ENCODE measurements at regions not wholly inside any gene's neighbourhood (a gene's known extent, or its start where the extent isn't known, plus 50 kb on each side); places are given as distances from the start of the nearest gene placed in this dataset.

DNA sequence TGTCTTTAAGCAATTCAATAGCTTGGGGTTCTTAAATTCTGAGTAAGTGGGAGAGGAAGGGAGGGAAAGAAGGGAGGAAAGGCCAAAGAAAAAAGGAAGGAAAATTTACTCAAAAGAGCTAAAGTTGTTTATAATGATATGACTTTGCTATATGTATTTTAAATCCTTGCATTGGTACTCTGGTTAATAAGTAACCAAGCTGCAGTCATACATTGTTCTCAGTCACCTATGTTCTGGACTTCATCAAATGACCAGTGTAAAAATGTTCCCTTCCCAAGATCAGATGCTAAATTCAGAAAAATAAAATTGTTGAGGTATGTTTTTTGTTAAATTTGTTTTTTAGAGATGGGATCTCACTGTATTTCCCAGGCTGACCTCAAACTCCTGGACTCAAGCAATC, 259.9 kb upstream of the CPNE8 start:
- Mint-ChIP-seq H3K36me3 (ENCODE audit: low read depth) (no peaks in the 10 kb centered on the region), H3K27me3 (no peaks in the 10 kb centered on the region), H3K27ac (no peak overlapping the region), H3K4me1 (ENCODE audit: low read depth) (no peaks in the 10 kb centered on the region), H3K9me3 (peaks cover 5% of the 10 kb centered on the region), H3K4me3 (no peak overlapping the region)
- intact Hi-C loops (cut with micrococcal nuclease), result no loop called here

- H3K4me3 Mint-ChIP-seq, result no peak overlapping the region
- no peak overlapping the region for H3K27ac Mint-ChIP-seq
- peaks cover 14% of the 10 kb centered on the region for H3K9me3 Mint-ChIP-seq
- H3K27me3 Mint-ChIP-seq, result no peaks in the 10 kb centered on the region
- no peaks in the 10 kb centered on the region for H3K36me3 Mint-ChIP-seq (ENCODE audit: low read depth)
- intact Hi-C loops (cut with micrococcal nuclease), result no loop called here
- H3K4me1 Mint-ChIP-seq (ENCODE audit: low read depth), result no peaks in the 10 kb centered on the region
These were observed 256.2 kb upstream of the CPNE8 start for GRCh38 chr12:39161465-39162085.

DNA sequence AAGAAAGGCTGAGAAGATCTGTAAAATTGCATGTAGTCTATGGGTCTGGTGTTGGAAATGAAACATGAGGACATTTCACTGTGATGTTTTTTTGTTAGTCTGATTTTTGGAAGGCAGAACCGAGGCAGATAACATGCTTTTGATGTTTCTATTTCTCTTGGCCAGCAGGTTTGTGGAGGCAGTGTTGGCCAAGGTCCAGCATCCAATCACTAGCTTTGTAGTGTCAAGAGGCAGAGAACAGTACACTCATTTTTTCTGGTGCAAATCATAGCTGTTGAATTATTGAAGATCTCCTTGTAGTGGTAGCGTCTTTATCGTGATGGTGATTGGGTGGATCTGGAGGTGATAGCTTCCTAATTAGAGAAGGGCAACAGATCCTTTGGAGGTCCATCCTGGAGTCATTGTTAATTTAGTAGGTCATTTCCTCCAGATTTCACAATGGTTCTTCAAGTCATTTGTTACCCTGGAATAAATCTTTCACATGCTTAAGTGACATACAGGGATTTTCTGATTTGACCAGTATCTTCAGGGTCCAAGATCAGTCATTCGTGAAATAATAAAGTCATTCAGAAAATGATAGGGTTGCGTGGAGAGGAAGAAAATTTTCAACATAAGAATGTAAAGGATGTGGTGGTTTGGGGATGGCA, 252.4 kb upstream of the CPNE8 start:
- Mint-ChIP-seq H3K9me3 (peaks cover 28% of the 10 kb centered on the region), H3K27ac (no peak overlapping the region), H3K4me1 (ENCODE audit: low read depth) (no peaks in the 10 kb centered on the region), H3K27me3 (no peaks in the 10 kb centered on the region), H3K4me3 (no peak overlapping the region), H3K36me3 (ENCODE audit: low read depth) (no peaks in the 10 kb centered on the region)
- intact Hi-C loops (cut with micrococcal nuclease), result no loop called here

GRCh38 chr12:39145175-39145999, 240.0 kb upstream of the CPNE8 start:
- H3K4me3 Mint-ChIP-seq, result no peak overlapping the region
- H3K4me1 Mint-ChIP-seq (ENCODE audit: low read depth), result no peaks in the 10 kb centered on the region
- H3K27ac Mint-ChIP-seq, result no peak overlapping the region
- intact Hi-C loops (cut with micrococcal nuclease), result no loop called here
- no peaks in the 10 kb centered on the region for H3K36me3 Mint-ChIP-seq (ENCODE audit: low read depth)
- peaks cover 44% of the 10 kb centered on the region for H3K27me3 Mint-ChIP-seq
- H3K9me3 Mint-ChIP-seq, result peaks cover 17% of the 10 kb centered on the region

DNA sequence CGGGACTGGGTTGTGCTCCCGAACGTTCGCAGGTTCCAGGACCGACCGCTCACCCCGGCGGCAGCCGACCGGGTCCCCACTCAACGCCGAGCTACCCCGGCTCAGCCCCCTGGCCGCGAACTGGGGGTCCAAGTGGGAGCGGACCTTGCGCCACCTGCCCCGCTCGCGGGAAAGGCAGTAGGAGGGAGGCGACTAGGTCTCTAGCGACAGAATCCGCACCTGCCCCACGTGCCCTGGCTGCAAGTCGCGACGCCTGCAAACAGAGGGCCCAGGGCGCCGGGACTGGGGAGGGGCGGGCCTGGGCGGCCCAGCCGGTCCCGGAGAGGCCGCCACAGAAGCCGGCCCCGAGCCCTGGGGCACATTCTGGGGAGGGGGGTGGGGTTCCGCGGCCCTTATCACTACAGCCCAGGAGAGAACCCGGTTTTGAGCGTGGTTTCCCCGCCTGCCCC, 239.2 kb upstream of the CPNE8 start:
- intact Hi-C loops (cut with micrococcal nuclease), result no loop called here
- H3K4me1 Mint-ChIP-seq (ENCODE audit: low read depth), result no peaks in the 10 kb centered on the region
- H3K27me3 Mint-ChIP-seq, result peaks cover 44% of the 10 kb centered on the region

DNA sequence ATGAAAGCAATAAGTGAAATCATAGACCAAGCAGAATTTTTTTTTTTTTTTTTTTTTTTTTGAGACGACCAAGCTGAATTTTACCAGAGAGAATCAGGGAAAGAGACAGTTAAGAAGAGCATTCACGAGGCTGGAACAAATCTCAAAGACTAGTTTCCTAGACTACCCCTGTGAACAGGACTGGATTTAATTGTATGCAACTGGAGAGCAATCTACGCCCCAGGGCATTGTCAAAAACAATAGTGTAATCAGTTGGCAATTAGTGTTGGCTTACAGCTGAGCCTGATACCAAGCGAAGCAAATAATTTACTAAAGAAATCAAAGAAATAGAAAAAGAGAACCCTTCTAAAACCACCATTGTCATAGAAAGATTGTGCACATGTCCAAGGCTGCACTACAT, 232.9 kb upstream of the CPNE8 start:
- intact Hi-C loops (cut with micrococcal nuclease), result no loop called here
- H3K27ac Mint-ChIP-seq, result no peak overlapping the region
- H3K4me3 Mint-ChIP-seq, result no peak overlapping the region
- H3K27me3 Mint-ChIP-seq, result peaks cover 9% of the 10 kb centered on the region
- H3K36me3 Mint-ChIP-seq (ENCODE audit: low read depth), result no peaks in the 10 kb centered on the region
- no peaks in the 10 kb centered on the region for H3K4me1 Mint-ChIP-seq (ENCODE audit: low read depth)
- no peaks in the 10 kb centered on the region for H3K9me3 Mint-ChIP-seq

More for the DNA sequence above, 239.2 kb upstream of the CPNE8 start:
- Mint-ChIP-seq H3K27ac (no peak overlapping the region), H3K36me3 (ENCODE audit: low read depth) (no peaks in the 10 kb centered on the region), H3K9me3 (peaks cover 10% of the 10 kb centered on the region), H3K4me3 (no peak overlapping the region)

DNA sequence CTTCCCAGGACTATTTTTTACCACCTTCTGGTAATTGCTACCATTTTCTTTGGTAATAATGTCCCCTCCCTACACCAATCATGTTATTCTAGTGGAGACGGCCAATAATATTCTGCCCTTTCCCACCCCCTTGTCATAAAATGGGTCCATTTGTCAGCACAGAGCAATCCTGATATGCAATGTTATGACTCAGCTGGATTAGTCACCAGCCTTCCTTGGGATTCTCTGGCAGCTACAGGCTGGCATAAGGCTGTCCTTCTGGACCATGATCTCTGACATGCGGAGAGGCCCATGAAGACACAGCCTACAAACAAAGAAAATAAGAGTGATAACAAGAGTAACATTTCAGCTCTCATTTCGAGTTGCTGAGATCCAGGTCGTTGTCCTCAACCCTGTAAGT, 222.0 kb upstream of the CPNE8 start:
- no peak overlapping the region for H3K27ac Mint-ChIP-seq
- no peaks in the 10 kb centered on the region for H3K4me1 Mint-ChIP-seq (ENCODE audit: low read depth)
- no peaks in the 10 kb centered on the region for H3K27me3 Mint-ChIP-seq
- intact Hi-C loops (cut with micrococcal nuclease), result no loop called here
- H3K4me3 Mint-ChIP-seq, result no peak overlapping the region
- H3K36me3 Mint-ChIP-seq (ENCODE audit: low read depth), result no peaks in the 10 kb centered on the region
- no peaks in the 10 kb centered on the region for H3K9me3 Mint-ChIP-seq

DNA sequence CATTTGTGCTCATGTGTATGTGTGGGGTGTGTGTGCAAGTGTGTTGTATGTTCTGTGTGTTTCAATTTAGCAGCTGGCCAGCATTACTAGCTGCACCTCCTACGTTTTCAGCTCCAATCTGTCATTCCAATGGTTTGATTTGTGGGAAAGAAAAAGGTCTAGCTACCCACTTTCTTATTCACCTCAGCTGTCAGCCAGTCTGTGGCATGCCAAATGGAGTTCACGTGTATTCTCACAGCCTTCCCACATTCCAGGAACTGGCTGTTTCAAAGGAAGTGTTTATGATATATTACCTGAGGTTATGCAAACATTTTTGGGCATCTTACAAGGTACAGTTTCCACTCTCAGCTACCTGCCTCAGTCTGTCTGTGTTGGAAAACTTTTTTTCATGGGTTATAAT, 220.2 kb upstream of the CPNE8 start:
- intact Hi-C loops (cut with micrococcal nuclease), result no loop called here
- H3K27me3 Mint-ChIP-seq, result no peaks in the 10 kb centered on the region
- no peaks in the 10 kb centered on the region for H3K9me3 Mint-ChIP-seq
- no peak overlapping the region for H3K27ac Mint-ChIP-seq
- no peaks in the 10 kb centered on the region for H3K4me1 Mint-ChIP-seq (ENCODE audit: low read depth)
- H3K36me3 Mint-ChIP-seq (ENCODE audit: low read depth), result no peaks in the 10 kb centered on the region
- no peak overlapping the region for H3K4me3 Mint-ChIP-seq

GRCh38 chr12:39124768-39125167, 219.4 kb upstream of the CPNE8 start:
- intact Hi-C loops (cut with micrococcal nuclease), result no loop called here
- Mint-ChIP-seq H3K27ac (no peak overlapping the region), H3K27me3 (no peaks in the 10 kb centered on the region), H3K36me3 (ENCODE audit: low read depth) (no peaks in the 10 kb centered on the region), H3K9me3 (no peaks in the 10 kb centered on the region), H3K4me3 (no peak overlapping the region), H3K4me1 (ENCODE audit: low read depth) (no peaks in the 10 kb centered on the region)

DNA sequence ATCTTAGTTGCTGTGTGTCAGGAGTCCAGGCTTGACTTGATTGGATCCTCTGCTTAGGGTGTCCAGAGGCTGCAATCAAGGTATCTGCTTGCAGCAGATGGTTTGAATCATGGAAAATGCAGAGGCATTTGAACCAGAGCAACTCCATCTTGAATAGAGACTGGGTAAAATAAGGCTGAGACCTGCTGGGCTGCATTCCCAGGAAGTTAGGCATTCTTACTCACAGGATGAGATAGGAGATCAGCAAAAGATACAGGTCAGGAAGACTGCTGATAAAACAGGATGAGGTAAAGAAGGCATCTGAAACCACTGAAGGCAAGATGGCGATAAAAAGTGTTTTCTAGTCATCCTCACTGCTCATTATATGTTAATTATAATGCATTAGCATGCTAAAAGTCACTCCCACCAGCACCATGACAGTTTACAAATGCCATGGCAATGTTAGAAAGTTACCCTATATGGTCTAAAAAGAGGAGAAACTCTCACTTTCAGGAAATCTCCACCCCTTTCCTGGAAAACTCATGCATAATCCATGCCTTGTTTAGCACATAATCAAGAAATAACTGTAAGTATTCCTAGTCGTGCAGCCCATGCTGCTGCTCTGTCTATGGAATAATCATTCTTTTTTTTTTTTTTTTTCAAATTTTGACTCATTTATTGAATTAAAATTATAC, 218.3 kb upstream of the CPNE8 start:
- Mint-ChIP-seq H3K27ac (no peak overlapping the region), H3K4me1 (ENCODE audit: low read depth) (no peaks in the 10 kb centered on the region), H3K27me3 (no peaks in the 10 kb centered on the region), H3K4me3 (no peak overlapping the region), H3K36me3 (ENCODE audit: low read depth) (no peaks in the 10 kb centered on the region), H3K9me3 (no peaks in the 10 kb centered on the region)
- intact Hi-C loops (cut with micrococcal nuclease), result no loop called here

DNA sequence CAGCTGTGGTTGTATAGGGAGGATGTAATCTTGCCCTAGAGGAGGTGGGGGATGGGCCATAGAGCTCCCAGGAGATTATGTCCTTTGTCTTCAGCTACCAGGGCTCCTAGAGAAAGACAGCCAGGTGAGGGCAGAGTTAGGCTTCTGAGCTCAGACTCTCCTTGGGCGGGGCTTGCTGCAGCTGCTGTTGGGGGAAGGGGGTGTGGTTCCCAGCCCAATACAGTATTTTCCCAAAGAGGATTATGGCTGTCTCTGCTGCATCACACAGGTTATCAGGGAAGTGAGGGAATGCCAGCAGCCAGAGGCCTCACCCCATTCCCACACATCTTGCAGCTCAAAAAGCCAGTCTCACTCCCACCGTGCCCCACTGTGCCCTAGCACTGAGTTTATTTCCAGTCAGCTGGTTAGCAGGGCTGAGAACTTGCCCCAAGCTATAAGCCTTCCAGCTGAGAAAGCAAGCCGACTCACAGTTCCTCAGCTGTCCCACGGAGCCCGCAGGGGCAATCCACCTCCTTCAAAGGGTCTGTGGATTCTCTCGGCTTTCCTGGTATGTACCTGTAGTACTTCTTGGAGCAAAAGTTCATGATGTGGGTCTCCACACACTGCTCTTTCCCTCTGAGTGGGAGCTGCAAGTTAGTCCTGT, 217.3 kb upstream of the CPNE8 start:
- no peaks in the 10 kb centered on the region for H3K27me3 Mint-ChIP-seq
- no peaks in the 10 kb centered on the region for H3K36me3 Mint-ChIP-seq (ENCODE audit: low read depth)
- no peak overlapping the region for H3K27ac Mint-ChIP-seq
- no peak overlapping the region for H3K4me3 Mint-ChIP-seq
- H3K9me3 Mint-ChIP-seq, result no peaks in the 10 kb centered on the region
- no peaks in the 10 kb centered on the region for H3K4me1 Mint-ChIP-seq (ENCODE audit: low read depth)
- intact Hi-C loops (cut with micrococcal nuclease), result no loop called here

GRCh38 chr12:39116861-39117260, 211.5 kb upstream of the CPNE8 start:
- intact Hi-C loops (cut with micrococcal nuclease), result no loop called here
- H3K27ac Mint-ChIP-seq, result no peak overlapping the region
- H3K9me3 Mint-ChIP-seq, result no peaks in the 10 kb centered on the region
- H3K4me3 Mint-ChIP-seq, result no peak overlapping the region
- no peaks in the 10 kb centered on the region for H3K36me3 Mint-ChIP-seq (ENCODE audit: low read depth)
- no peaks in the 10 kb centered on the region for H3K4me1 Mint-ChIP-seq (ENCODE audit: low read depth)
- no peaks in the 10 kb centered on the region for H3K27me3 Mint-ChIP-seq

GRCh38 chr12:39112064-39112463, 206.7 kb upstream of the CPNE8 start:
- Mint-ChIP-seq H3K27ac (no peak overlapping the region), H3K36me3 (ENCODE audit: low read depth) (no peaks in the 10 kb centered on the region)

More at GRCh38 chr12:39112064-39112463, 206.7 kb upstream of the CPNE8 start:
- Mint-ChIP-seq H3K9me3 (no peaks in the 10 kb centered on the region), H3K4me3 (no peak overlapping the region), H3K4me1 (ENCODE audit: low read depth) (peaks cover 7% of the 10 kb centered on the region), H3K27me3 (no peaks in the 10 kb centered on the region)
- intact Hi-C loops (cut with micrococcal nuclease), result no loop called here

All from dendritic cell treated with granulocyte-macrophage colony-stimulating factor and Interleukin-4, amounts not matched to agents 40 ng/mL and 50 ng/mL, for 4 days (primary cell).